GM11168 (cell line): ENCODE measurements at regions not wholly inside any gene's neighbourhood (a gene's known extent, or its start where the extent isn't known, plus 50 kb on each side); places are given as distances from the start of the nearest gene placed in this dataset.

ENCODE experiments used
- in situ Hi-C: fragments of 300-500 bp; cut with MboI; formaldehyde crosslinking; loops from one replicate; pipeline ENCODE4 v1.12.0; 2022; ENCODE audit warnings: low sequenced_read_pairs; ENCODE audit not compliant: unreplicated experiment

GRCh38 chr6:98639089-98639635, 195.2 kb upstream of the POU3F2 start:
- in situ Hi-C loops = no loop called here

- in situ Hi-C loops = no loop called here
These were observed 194.0 kb upstream of the POU3F2 start for GRCh38 chr6:98640366-98640765.

DNA sequence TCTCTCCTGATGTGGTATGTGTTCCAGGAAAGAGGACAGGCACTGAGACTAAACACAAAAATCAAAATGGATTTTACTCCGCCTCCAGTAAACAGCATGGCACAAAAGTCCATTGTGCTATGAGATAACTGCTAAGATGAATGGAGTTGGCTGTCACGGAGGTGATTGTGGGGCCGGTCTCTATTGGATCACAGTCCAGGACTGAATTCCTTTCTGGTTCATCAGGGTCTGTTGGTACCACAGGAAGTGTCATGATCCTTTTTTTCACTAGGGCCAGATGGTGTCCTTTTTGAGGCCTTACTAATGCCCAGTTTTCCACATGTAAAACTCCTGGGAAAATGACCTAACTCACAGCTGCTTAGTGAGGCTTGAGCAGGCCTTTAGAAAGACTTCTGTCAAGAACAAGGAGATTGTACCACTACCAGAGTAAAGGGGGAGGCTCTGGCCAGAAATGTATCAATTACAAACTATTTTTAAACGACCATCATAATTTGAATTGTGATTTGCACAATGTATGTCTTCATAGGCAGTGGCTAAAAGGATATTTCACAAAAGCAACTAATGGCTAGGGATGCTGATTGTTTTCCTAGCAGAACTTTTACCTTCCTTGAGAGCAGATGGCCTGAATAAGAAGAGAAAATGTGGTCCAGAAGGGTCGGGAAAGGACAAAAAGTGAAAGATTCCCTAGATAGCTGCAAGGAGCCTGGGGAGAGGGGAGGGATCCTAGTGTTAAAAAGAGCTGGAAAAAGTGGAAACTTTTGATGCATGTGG, 192.2 kb upstream of the POU3F2 start:
- in situ Hi-C loops = no loop called here

DNA sequence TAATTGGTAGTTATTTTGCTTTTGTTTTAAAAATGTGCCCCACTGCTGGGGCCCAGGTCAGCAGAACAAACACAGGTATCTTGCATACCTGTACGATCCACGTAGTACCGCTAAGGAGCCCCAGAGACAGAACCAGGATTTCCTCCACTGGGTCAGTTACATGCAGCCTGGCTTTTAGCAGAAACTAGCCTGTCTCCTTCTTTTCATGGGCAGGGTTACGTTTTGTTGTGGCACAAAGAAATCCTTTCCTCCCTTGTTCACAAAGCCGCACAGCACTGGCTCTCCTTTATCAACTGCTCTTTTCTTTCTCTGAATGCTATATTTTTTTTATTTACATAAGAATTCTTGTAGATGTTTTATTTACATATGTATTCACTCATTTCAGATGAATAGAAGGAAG, 190.3 kb upstream of the POU3F2 start:
- in situ Hi-C loops = no loop called here

DNA sequence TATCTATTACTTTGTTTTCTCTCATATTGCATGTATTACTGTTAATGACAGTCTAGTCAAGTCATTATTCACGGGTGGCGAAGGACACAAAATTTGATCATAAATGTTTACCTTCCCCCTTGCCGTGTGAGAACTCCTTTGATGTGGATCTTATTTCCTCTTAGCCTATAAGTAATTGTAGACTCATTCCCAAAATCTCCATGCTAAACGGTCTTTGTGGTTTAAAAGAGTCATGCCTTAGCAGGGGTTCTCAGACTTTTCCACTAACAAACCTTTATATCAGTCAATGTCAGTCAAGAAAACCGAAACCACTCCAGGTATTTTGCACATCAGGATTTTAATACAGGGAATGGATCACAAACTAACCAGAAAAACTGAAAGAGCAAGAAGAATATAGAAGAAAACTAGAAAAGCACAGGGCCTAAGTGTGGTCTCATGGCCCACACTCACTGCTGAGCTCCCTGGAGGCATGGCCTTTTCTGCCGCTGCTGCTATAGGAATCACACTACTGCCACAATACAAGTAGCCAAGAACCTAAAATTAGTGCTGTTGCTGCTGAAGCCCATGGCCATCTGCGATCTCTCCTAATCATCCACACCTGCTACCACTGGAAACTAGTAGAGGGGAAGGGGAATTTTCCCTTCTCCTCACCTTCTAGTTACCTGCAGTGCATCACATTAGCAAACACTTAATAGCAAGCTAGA, 186.0 kb upstream of the POU3F2 start:
- in situ Hi-C loops = no loop called here

DNA sequence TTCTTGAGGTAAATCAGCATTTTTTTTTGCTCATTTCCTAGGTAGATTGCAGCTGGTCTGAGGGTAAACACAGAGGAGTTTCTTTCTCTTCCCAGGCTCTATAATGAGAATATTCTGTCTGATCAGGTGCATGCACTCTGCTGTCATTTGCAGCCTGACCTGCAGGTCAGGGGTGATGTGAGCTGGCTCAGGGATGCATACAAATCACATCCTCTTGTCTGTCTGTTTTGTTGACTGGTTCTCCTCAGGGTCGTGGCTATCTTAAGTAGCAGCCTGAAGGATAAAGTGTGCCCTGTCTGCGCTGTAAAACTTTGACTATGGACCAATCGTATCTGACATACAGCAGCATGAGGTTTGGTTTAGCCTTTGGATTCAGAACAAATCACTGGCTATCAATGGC, 183.4 kb upstream of the POU3F2 start:
- in situ Hi-C loops = no loop called here

GRCh38 chr6:98653179-98653578, 181.2 kb upstream of the POU3F2 start:
- in situ Hi-C loops = no loop called here

- in situ Hi-C loops = no loop called here
These were observed 176.6 kb upstream of the POU3F2 start for GRCh38 chr6:98657764-98658163.

DNA sequence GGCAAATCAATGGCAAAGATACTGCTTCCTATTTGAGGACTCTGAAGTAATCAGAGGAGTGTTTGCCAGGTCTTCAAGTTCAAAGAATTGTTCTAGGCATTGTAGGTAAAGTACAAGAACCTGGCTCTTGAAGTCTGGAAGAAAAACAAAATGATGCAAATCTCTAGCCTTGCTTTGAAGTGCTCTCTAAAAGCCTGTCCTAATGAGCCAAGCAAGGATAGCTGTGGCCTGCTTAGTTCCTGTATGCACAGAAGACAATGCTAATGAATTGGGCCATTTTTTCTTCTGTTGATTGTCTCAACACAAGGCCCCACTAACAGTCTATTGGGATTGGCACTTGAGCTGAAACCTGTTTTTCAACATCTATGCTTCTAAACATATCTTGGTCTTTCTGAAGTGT, 165.0 kb upstream of the POU3F2 start:
- in situ Hi-C loops = no loop called here

GRCh38 chr6:98670045-98670746, 164.2 kb upstream of the POU3F2 start:
- in situ Hi-C loops = no loop called here

DNA sequence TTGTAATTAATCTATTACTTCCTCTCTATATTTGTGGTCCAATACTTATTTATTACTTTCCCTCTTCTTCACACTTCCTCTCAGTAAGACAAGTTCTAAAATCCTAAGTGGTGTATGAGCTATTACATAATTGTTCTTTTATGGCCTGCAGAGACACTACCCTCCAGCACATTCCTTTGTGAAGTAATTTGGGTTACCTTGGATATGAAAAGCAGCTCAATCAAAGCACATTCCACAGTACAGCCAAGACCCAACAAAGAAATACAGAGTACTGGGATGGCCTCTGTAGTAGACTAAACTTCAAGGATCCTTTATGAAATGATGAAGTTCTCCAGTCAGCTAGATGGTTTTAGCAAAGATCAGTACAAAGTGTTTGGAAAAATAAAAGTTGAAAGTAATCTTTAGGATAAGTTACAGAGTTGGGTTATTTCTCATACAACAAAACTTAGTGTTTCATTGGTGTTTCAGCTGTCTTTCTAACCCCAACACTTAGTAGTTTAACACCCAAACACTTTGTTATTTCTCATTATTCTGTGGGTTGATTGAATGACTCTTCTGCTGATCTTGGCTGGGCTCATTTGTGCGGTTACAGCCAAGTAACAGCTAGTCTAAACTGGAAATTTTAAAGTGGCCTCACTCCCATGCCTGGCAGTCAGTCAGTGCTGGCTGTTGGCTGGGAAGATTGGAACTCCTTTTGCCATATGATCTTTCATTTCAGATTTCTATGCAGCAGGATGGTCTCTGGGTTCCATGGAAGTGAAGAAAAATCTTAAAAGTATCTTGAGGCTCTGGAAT, 161.5 kb upstream of the POU3F2 start:
- in situ Hi-C loops = no loop called here

GRCh38 chr6:98678481-98678880, 155.9 kb upstream of the POU3F2 start:
- in situ Hi-C loops = no loop called here

GRCh38 chr6:98686008-98686601, 148.3 kb upstream of the POU3F2 start:
- in situ Hi-C loops = no loop called here

- in situ Hi-C loops = no loop called here
These were observed 146.6 kb upstream of the POU3F2 start for GRCh38 chr6:98687752-98688151.

- in situ Hi-C loops = no loop called here
These were observed 139.1 kb upstream of the POU3F2 start for GRCh38 chr6:98695091-98695801.

- in situ Hi-C loops = no loop called here
These were observed 123.0 kb upstream of the POU3F2 start for GRCh38 chr6:98711380-98711779.

DNA sequence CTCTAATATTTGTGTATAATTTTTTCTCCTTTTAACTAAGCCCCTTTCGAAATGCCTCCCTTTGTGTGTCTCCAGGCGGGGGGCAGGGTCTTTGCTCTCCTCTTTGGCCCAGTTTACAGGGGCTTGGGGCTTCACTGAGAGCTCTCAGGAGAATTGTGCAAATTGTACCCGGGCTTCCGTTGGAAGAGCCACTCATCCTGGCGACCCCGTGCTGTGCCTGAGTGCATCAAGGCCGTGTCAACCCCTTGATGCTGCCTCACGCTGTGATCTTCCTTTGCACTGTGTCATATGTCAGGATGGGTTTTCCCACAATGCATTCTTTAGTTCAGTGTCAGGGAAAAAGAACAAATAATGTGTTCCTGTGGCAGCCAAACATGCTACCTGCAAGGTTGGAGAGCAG, 118.0 kb upstream of the POU3F2 start:
- in situ Hi-C loops = no loop called here

- in situ Hi-C loops = no loop called here
These were observed 117.0 kb upstream of the POU3F2 start for GRCh38 chr6:98717322-98717877.

- in situ Hi-C loops = no loop called here
These were observed 116.4 kb upstream of the POU3F2 start for GRCh38 chr6:98717988-98718387.
